ENCODE measurements at regions not wholly inside any gene's neighbourhood (a gene's known extent, or its start where the extent isn't known, plus 50 kb on each side); places are given as distances from the start of the nearest gene placed in this dataset.

DNA sequence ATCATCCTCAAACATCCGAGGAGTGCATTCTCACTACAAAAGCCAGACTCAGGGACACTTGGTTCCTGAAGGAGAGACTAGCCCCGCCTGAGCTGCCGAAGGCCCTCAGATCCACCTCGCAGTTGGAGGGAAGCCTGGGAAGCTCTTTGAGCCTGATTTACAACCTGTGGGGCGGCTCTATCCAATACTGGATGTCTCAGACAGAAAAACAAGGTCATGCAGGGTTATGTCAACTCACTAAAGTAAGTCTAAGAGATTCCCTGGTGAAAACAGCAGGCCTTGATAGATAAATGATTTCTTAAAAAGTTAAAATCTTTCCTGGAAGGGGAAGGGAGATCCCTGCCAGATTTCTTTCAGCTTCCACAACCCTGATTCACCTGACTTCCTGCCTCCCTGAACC, 284.3 kb downstream of the CYP26B1 start:
- TF ChIP-seq, protein P1, sequence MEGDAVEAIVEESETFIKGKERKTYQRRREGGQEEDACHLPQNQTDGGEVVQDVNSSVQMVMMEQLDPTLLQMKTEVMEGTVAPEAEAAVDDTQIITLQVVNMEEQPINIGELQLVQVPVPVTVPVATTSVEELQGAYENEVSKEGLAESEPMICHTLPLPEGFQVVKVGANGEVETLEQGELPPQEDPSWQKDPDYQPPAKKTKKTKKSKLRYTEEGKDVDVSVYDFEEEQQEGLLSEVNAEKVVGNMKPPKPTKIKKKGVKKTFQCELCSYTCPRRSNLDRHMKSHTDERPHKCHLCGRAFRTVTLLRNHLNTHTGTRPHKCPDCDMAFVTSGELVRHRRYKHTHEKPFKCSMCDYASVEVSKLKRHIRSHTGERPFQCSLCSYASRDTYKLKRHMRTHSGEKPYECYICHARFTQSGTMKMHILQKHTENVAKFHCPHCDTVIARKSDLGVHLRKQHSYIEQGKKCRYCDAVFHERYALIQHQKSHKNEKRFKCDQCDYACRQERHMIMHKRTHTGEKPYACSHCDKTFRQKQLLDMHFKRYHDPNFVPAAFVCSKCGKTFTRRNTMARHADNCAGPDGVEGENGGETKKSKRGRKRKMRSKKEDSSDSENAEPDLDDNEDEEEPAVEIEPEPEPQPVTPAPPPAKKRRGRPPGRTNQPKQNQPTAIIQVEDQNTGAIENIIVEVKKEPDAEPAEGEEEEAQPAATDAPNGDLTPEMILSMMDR (IDR thresholded peaks at IDR 0.05; ENCODE audit: unreplicated experiment) = no peak
- peaks cover 100% of the 10 kb centered on the region for H3K27me3 Mint-ChIP-seq (ENCODE audit: unreplicated experiment)

DNA sequence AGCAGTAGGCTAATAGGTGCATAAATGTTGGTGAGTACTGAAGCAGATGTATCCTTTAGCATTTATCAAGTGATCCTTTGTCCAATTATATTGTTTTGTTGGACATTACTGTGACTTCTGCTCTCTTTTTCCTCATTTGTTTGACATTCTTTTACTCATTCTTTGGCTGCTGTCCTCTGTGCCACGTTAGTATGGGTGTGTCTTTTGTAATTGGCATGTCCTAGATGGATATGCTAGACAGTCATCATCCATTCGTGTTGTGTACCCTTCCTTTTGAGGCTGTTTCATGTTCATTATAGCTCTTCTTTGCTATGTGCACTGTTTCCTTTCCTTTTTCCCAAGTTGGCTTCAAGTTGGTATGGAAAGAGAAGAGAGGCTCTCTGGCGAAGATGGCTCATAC, 284.7 kb downstream of the CYP26B1 start:
- H3K27ac Mint-ChIP-seq (ENCODE audit: unreplicated experiment) = no peak overlapping the region
- TF ChIP-seq, protein P1 (IDR thresholded peaks at IDR 0.05; ENCODE audit: unreplicated experiment) = no peak
- intact Hi-C loops (cut with micrococcal nuclease; ENCODE audit: unreplicated experiment) = no loop called here
- peaks cover 100% of the 10 kb centered on the region for H3K27me3 Mint-ChIP-seq (ENCODE audit: unreplicated experiment)
- no peaks in the 10 kb centered on the region for H3K4me1 Mint-ChIP-seq (ENCODE audit: low read depth, unreplicated experiment)
- no peaks in the 10 kb centered on the region for H3K9me3 Mint-ChIP-seq (ENCODE audit: low read depth, unreplicated experiment)
- no TSS peak for BruUV-seq (replicated peaks)
- no peaks in the 10 kb centered on the region for H3K36me3 Mint-ChIP-seq (ENCODE audit: insufficient read depth, unreplicated experiment)
- CTCF ChIA-PET = no interaction called here
- DNase-seq = no peak
- H3K4me3 Mint-ChIP-seq (ENCODE audit: low read depth, unreplicated experiment) = no peak overlapping the region

More for the DNA sequence above, 284.3 kb downstream of the CYP26B1 start:
- Mint-ChIP-seq H3K4me3 (ENCODE audit: low read depth, unreplicated experiment) (no peak overlapping the region), H3K4me1 (ENCODE audit: low read depth, unreplicated experiment) (no peaks in the 10 kb centered on the region), H3K27ac (ENCODE audit: unreplicated experiment) (no peak overlapping the region), H3K9me3 (ENCODE audit: low read depth, unreplicated experiment) (no peaks in the 10 kb centered on the region), H3K36me3 (ENCODE audit: insufficient read depth, unreplicated experiment) (no peaks in the 10 kb centered on the region)
- BruUV-seq (replicated peaks) = no TSS peak
- intact Hi-C loops (cut with micrococcal nuclease; ENCODE audit: unreplicated experiment) = no loop called here
- CTCF ChIA-PET = no interaction called here
- DNase-seq = no peak

DNA sequence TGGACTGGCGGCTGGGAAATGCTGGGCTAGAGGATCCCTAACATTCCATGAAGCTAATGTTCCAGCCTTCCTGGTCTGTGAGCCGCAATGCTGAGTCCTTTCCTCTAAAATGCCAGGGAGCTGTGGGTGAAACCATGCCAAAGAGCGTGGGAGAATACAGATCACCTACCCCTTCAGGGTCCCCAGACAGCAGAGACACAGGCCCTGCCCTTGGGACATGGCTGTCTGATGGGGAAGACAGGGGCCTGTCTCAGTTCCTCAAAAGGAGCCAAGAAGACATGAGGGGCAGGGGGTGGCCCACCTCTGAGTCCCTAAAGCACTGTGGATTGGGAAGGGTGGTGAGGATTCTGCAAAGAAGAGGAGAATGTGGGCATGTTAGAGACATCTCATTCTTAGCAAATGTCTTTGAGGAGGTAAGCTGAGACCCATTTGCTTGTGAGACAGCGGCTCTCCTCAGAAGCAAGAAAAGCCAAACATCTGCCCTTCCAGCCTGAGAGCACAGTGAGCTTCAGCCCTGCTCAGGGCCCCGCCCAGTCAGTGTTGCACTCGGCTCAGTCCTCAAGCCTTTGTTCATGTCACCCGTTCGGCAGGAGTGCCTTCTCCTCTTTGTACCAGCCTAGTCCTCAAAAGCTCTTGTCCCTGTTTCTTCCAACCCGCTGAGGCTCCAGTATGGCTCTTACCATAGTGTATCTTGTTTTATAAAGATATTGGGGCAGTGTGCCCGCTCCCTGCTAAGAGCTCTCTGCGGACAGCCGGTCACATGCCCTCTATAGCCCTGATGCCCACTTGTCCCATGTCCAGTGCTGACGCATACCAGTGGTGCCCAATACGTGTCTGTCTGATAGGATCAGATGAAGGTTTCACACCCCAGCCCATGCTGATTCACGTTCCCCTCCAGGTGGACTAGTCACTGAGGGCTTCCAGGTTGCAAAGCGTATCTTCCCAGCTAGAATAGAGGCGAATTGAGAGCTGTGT, 286.2 kb downstream of the CYP26B1 start:
- intact Hi-C loops (cut with micrococcal nuclease; ENCODE audit: unreplicated experiment) = no loop called here
- Mint-ChIP-seq H3K36me3 (ENCODE audit: insufficient read depth, unreplicated experiment) (no peaks in the 10 kb centered on the region), H3K4me1 (ENCODE audit: low read depth, unreplicated experiment) (no peaks in the 10 kb centered on the region), H3K9me3 (ENCODE audit: low read depth, unreplicated experiment) (no peaks in the 10 kb centered on the region), H3K4me3 (ENCODE audit: low read depth, unreplicated experiment) (no peak overlapping the region), H3K27me3 (ENCODE audit: unreplicated experiment) (peaks cover 100% of the 10 kb centered on the region), H3K27ac (ENCODE audit: unreplicated experiment) (no peak overlapping the region)
- no peak for DNase-seq
- BruUV-seq (replicated peaks) = no TSS peak
- TF ChIP-seq, protein P1 (IDR thresholded peaks at IDR 0.05; ENCODE audit: unreplicated experiment) = no peak
- CTCF ChIA-PET = interaction anchor here (0.7 kb wide), 1 partner anchor 9 kb away, joined by 3 read pairs; no protein-coding TSS in a partner anchor

DNA sequence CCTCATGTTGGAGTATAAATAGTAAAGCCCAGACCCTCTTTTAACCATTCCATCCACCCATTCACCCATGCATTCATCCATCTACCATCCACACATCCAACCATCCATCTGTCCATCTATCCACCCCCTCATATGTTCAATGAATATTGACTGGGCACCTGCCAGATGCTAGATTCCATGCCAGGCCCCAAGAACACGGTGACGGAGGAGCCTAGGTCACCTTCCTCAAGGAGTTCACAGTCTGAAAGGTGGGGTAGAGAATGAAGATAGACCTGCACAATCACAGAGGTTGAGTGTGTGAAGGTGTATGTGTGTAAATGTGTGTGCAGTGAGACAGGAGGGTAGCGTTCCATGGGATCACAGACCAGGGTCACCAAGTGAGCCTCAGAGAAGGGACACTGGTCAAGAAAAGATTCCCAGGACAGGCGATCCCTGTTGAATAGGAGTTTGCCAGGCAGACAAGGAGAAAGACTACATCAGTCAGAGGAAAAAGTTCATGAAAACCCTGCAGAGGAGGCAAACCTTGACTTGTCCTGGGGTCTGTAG, 287.2 kb downstream of the CYP26B1 start:
- H3K4me3 Mint-ChIP-seq (ENCODE audit: low read depth, unreplicated experiment) = no peak overlapping the region
- intact Hi-C loops (cut with micrococcal nuclease; ENCODE audit: unreplicated experiment) = no loop called here
- TF ChIP-seq, protein P1 (IDR thresholded peaks at IDR 0.05; ENCODE audit: unreplicated experiment) = no peak
- H3K27me3 Mint-ChIP-seq (ENCODE audit: unreplicated experiment) = peaks cover 100% of the 10 kb centered on the region
- no peaks in the 10 kb centered on the region for H3K9me3 Mint-ChIP-seq (ENCODE audit: low read depth, unreplicated experiment)
- no peak for DNase-seq
- CTCF ChIA-PET = no interaction called here
- no peaks in the 10 kb centered on the region for H3K36me3 Mint-ChIP-seq (ENCODE audit: insufficient read depth, unreplicated experiment)
- H3K4me1 Mint-ChIP-seq (ENCODE audit: low read depth, unreplicated experiment) = no peaks in the 10 kb centered on the region
- no TSS peak for BruUV-seq (replicated peaks)
- no peak overlapping the region for H3K27ac Mint-ChIP-seq (ENCODE audit: unreplicated experiment)

Data from Calu3 (cell line).